HPDE6-E6E7 (cell line): ENCODE measurements at regions not wholly inside any gene's neighbourhood (a gene's known extent, or its start where the extent isn't known, plus 50 kb on each side); places are given as distances from the start of the nearest gene placed in this dataset.
"Not testable (repeated sequence)": the region's sequence is repeated elsewhere in the genome, so short reads cannot be mapped to it uniquely, and the experiment has no call there.

Source experiments
- DNase-seq: peaks from one replicate; pipeline ENCODE4 v3.0.0; 2011; ENCODE audit warnings: missing footprints; ENCODE audit errors: extremely low spot score

DNA sequence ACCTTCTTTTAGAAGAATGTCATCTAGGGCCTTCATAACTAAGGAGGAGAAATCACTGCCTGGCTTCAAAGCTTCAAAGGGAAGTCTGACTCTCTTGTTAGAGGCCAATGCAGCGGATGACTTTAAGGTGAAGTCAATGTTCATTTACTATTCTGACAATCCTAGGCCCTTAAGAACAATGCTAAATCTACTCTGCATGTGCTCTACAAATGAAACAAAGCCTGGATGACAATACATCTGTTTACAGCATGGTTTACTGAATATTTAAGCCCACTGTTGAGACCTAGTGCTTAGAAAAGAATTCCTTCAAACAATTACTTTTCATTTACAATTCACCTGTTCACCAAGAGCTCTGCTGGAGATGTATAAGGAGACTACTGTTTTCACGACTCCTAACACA is 160.4 kb upstream of the EPHA3 start:
- DNase-seq, result no peak

DNA sequence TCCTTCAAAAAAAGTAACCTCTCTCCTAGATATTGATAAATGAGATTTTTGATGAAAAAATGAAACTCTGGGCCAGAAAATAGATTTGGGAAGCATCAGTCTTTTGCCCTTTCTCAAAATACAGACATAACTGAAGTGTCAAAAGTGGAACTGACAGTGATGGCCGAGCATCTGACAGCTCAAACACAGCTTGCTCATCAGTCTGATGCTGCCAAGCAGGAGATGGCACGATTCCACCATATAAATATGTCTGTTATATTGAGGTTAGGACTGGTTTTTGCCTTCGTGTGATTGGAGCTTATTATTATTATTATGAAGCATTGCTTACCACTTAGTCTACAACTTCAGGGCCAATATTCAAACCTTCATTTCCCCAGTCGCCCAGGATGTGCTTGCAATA is 152.6 kb upstream of the EPHA3 start:
- no peak for DNase-seq

DNA sequence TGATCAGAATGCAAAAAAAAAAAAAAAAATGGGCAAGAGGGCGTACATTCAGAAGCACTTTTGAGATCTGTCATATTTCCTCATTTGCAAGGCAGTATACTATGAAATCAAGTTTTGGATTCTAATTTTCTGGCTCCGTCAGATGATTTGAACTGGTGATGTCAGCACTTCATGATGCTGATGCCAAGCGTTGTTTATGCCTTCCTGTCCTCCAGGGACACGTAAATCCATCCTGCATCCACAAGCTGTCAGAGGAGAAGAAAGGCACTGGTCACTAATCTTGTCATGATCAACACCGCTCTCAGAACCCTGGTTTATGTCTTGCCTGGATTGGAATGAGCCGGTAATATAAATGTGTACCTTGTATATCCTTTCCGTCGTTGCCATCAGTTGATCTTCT is 152.1 kb upstream of the EPHA3 start:
- DNase-seq, result no peak

DNA sequence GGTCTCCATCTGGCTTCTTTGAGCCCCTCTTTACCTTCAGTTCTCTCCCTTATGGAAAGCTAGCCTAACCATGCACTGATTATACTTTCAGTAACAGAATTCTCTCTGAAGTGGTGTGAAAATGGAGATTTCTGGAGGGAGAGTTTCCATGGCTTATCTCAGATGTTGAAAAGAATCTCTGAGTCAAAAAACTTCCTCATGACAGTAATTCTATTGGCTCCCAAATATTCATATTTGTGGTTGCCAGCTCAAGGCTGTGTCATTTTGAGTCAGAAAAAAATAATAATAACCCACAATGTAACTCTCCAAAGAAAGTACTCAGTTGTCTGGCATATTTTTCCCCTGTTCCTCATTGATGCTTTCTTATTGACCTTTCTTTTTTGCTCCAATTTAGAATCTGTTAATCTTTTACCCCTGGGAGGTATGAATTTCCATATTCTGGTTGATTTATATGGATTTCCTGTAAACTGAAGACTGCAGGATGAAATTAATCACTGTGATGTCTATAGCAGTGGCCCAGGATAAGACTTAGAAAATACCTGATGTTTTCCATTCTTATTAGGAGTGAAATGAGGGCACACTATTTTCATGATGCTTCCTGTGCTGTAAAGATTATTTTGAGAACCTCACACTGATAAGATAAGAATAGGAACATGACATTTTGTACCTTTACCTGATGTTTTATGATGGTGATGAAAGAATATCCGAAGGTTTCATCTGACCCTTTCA is 149.5 kb upstream of the EPHA3 start:
- peak; percentile 35 for DNase-seq

DNA sequence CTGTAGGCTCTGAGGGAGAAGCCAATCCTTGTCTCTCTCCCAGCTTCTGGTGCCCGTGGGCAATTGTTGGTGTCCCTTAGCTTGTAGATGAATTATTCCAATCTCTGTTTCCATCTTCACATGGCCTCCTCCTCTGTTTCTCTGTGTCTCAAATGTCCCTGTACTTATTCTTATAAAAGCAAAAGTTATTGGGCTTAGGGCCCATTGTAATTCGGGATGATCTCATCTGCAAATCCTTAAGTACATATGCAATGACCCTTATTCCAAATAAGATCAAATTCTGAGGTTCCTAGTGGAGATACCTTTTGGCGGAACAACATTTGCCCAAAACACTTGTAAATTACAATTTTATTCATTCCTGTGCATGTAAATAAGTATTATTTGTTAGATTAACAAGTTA is 147.4 kb upstream of the EPHA3 start:
- DNase-seq, result no peak

GRCh38 chr3:88963003-88963402 is 144.4 kb upstream of the EPHA3 start:
- no peak for DNase-seq

DNA sequence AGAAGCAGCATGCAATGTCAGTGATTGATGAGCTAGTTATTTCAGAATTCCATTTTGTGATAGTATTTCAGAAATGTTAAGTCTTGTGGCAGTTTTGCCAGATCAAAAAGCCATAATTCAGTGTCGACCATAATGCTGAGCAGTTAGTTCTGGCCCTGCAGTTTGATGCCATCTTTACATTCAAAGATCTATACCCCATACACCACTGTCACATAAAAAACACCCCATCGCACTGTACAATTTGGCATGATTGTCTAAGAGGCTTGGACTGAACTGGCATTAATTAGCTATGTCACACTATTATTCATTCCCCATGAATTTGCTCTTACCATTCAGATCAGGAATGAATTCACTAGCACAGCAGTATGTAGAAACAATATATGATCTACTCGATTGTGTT is 127.7 kb upstream of the EPHA3 start:
- no peak for DNase-seq

DNA sequence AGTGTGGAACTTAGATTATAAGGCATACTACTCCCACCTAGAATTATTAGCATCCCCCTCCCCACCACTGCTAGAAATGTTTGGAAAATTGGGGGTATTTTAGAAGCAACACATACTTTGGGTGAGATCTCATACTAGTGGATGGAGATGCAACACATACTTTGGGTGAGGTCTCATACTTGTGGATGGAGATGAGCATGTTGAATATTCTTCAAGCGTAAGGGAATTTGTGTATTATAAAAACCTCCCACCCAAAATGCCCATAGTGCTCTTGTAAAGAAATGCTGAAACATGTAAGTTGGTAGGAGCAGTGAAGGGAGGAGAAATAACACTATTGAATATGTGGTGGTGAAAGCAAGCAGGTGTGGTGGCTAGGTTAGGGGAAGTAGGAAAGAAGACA is 124.0 kb upstream of the EPHA3 start:
- no peak for DNase-seq

GRCh38 chr3:88984256-88984655 is 123.2 kb upstream of the EPHA3 start:
- DNase-seq, result no peak

GRCh38 chr3:88984832-88985231 is 122.6 kb upstream of the EPHA3 start:
- DNase-seq, result no peak

DNA sequence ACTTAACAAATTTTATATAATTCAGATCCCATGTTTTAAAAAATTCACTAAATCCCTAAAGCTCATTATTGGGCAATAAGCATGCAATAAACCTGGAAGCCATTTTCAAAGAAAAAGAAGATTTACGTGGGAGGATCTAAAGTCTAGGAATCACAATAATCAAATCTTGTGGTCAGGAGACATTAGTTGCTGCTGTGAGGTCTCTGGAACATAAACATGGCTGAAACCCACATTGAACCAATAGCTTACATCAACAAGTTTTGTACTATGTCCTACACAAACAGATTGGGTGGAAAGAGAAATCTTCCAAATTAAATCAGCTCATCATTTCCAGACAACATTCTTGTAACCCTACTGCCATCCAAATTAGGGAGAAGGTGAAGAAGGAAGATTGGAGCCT is 121.9 kb upstream of the EPHA3 start:
- DNase-seq, result no peak

DNA sequence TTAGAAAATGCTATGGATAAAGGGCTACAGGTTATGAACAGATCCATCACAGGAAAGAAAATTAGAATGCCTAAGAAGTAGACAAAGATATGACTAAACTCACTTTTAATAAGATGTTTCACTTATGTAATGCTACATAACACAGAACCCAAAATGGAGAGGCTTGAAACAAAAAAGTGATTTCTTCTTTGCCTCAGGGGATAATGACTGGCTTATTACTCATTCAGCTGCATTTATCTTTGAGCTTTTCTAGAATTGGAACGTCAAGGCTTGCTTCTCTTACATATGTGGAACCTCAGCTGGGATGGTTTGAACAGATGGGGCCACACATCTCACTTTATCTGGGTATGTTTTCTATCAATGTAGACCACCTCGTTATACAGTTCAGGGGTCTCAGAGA is 120.6 kb upstream of the EPHA3 start:
- DNase-seq, result peak; percentile 34

- DNase-seq, result no peak
These were observed 119.6 kb upstream of the EPHA3 start for GRCh38 chr3:88987776-88988175.

- peak; percentile 40 for DNase-seq
These were observed 118.5 kb upstream of the EPHA3 start for GRCh38 chr3:88988906-88989305.

GRCh38 chr3:88991496-88991895 is 115.9 kb upstream of the EPHA3 start:
- DNase-seq, result peak; percentile 2

DNA sequence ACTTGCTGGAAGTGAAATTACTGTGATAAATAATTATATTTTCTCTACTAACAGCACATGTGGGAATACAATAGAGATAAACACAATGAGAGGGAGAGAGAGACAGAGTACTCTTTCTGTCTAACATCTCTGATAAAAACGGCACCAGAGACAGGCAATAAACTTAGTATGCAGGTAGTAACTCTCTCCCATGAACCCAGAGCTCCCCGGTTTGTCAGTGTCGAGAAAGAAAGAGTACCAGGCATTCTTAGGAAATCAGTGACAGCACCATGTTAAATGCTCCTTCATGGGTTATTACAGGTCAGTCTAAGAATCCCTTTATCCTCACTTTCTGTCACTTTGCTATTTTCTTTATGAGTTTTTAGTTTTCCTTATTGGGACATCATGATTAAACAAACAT is 110.7 kb upstream of the EPHA3 start:
- no peak for DNase-seq

DNA sequence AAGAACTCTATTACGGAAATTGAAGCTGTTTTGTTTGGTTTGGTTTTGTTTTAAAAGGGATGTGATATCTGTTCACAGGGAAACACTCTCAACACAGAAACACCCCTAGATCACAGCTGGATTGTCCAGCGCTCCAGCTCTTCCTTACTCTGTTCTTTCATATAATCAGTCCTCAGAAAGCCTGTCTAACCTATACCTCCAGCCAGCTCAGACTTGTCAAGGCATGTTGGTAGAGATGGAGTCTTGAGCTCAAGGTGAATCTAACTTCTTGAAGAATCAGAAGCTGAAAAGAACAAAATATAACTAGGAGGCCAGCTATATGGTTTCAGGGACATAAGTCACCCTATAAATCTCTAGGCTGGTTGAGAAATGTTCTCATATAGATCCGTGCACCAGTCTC is 110.2 kb upstream of the EPHA3 start:
- DNase-seq, result peak; percentile 29

DNA sequence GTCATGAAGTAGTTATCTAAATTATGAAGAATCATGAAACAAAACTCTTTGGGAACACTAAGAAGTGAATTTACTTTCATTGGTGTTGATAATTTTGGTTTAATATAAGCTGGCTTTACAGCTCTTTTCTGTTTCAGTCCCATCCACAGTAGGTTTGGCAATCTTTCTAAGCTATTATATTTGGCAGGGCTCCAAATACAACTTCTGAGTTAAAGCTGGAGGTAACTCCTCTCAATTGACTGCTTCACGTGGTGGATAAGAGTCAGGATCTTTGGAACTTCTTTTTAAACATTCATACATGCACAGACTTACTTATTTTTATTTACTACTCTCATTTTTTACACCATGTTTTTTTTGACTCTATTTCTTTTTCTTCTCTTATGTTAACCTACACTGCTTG is 106.5 kb upstream of the EPHA3 start:
- no peak for DNase-seq

DNA sequence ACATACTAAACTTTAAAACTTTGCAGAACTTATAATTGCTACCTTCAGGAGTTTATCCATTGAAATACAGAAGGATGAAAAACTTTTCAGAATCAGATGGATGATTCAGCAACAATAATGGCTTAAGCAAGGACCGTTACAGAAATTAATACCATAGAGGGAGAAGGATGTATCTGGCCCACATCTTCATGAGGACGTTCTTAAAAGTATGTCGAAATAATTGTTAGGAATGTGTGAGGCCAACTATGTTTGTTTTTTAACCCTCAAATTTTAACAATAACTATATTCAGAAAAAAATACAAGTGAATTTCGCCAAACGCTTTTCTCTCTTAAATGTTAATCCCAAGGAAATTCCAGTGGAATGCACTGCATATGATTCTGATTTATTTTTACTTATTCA is 105.2 kb upstream of the EPHA3 start:
- no peak for DNase-seq

- DNase-seq, result no peak
These were observed 93.9 kb upstream of the EPHA3 start for GRCh38 chr3:89013536-89013935.

GRCh38 chr3:89017531-89017930 is 89.9 kb upstream of the EPHA3 start:
- DNase-seq, result no peak

DNA sequence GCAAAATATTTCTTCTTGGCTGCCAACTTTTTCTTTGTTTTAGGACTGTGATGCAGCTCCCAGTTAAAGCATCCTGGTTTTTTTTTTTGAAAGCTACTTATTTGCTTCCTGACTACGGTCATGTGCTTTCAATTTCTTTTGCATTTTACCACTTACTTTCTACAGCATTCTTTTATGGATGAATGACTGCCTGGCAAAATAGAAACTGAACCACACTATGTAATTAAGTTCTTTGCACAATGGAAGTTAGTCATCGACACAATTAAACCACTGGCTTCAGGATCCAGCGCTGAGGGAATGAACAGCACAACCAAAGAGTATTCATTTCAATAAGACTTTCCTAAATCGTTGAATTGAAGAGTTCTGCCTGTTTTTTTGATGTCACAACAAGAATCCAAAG is 82.2 kb upstream of the EPHA3 start:
- no peak for DNase-seq

DNA sequence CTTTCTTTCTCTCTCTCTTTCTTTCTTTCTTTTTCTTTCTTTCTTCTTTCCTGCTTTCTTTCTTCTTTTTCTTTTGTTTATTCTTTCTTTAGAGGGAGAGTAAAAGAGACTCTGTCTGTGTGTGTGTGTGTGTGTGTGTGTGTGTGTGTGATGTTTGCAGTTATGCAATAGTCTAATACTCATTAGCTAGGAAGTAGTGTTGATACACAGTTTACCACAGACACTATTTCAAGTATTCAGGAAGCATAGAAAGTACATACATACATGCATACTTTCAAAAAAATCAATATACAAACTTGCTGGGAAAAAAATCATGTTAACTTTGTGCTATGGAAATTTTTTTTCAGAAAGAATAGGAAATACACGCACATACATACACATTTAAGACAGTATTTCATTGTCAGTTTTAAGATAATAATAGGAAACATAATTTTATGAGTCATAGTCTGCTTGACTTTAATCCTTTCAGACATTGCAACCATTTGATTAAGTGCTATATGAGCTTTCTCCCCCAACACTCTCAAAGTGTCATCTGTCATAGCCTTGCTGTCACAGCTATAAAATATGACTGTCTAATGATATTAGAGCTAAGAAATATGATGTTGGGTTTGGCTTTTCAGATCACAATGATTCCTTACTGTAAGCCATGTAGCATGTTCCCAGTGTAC is 74.9 kb upstream of the EPHA3 start:
- DNase-seq, result no peak

GRCh38 chr3:89034723-89035122 is 72.7 kb upstream of the EPHA3 start:
- not testable (repeated sequence) for DNase-seq
